Effector memory CD4-positive, alpha-beta T cell (primary cell): ENCODE measurements at regions not wholly inside any gene's neighbourhood (a gene's known extent, or its start where the extent isn't known, plus 50 kb on each side); places are given as distances from the start of the nearest gene placed in this dataset.

ENCODE experiments used
- DNase-seq, 3 donors: peaks; one replicate each; pipeline ENCODE4 v3.0.0-alpha.2; 2020
- H3K27ac ChIP-seq: 2 replicates; pipeline ENCODE4 v1.7.0; 2013; ENCODE audit warnings: mild to moderate bottlenecking, low read length, moderate library complexity; ENCODE audit not compliant: insufficient read depth, poor library complexity, severe bottlenecking
- H3K27me3 ChIP-seq: replicated peaks from 2 replicates; pipeline ENCODE4 v1.7.0; 2013; ENCODE audit warnings: mild to moderate bottlenecking, low read length; ENCODE audit not compliant: insufficient read depth, control insufficient read depth, poor library complexity, severe bottlenecking
- H3K36me3 ChIP-seq: 2 replicates; pipeline ENCODE4 v1.7.0; 2013; ENCODE audit warnings: mild to moderate bottlenecking, low read length, moderate library complexity; ENCODE audit not compliant: control insufficient read depth, insufficient read depth
- H3K4me1 ChIP-seq: 2 replicates; pipeline ENCODE4 v1.7.0; 2013; ENCODE audit warnings: low read length, mild to moderate bottlenecking; ENCODE audit not compliant: control insufficient read depth, insufficient read depth, poor library complexity, severe bottlenecking
- H3K4me3 ChIP-seq: 2 replicates; pipeline ENCODE4 v1.7.0; 2013; ENCODE audit warnings: low read length, low read depth, mild to moderate bottlenecking; ENCODE audit not compliant: insufficient read depth, poor library complexity, severe bottlenecking
- H3K9me3 ChIP-seq: 2 replicates; pipeline ENCODE4 v1.7.0; 2013; ENCODE audit warnings: mild to moderate bottlenecking, low read length, moderate library complexity; ENCODE audit not compliant: control insufficient read depth

GRCh38 chr15:92833106-92833433 lies 67.1 kb upstream of the CHD2 start:
- Histone ChIP-seq H3K4me3 (no peak overlapping the region), H3K36me3 (no peaks in the 10 kb centered on the region), H3K27ac (peak overlapping the region; percentile 88), H3K4me1 (peaks cover 33% of the 10 kb centered on the region), H3K9me3 (no peaks in the 10 kb centered on the region), H3K27me3 (no peaks in the 10 kb centered on the region)
- DNase-seq, result no peak

DNA sequence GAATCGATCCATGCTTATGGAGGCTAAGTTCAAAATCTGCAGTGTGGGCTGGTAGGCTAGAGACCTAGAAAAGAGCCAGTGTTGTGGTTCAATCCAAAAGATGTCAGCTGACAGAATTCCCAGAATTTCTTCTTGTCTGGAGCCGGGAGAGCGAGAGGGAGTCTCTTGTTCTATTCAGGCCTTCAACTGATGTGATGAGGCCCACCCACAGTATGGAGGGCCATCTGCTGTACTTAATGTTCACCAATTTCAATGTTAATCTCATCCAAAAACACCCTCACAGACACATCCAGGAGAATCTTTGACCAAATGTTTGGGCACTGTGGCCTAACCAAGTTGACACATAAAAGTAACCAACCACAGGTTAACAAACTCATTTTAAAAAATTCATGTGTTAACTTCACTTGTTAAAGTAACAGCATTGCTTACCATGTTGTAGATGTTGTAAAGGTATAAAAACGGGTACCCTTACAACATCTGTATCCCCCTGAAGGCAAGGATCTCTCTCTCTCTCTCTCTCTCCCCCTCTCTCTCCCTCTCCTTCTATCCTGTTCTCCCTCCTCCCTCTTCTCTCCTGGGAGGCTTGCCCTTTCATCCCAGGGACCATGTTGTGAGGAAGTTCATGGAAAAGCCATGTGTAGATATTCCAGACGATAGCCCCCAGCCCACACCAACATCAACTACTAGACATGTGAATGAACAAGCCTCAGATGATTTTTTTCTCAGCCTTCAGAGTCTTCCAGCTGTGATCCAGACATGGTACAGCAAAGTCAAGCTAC lies 66.4 kb upstream of the CHD2 start:
- Histone ChIP-seq H3K9me3 (no peaks in the 10 kb centered on the region), H3K27me3 (no peaks in the 10 kb centered on the region), H3K4me1 (peaks cover 33% of the 10 kb centered on the region), H3K4me3 (no peak overlapping the region), H3K27ac (peak overlapping the region; percentile 88), H3K36me3 (no peaks in the 10 kb centered on the region)
- no peak for DNase-seq

GRCh38 chr15:92839696-92840095 lies 60.4 kb upstream of the CHD2 start:
- Histone ChIP-seq H3K36me3 (no peaks in the 10 kb centered on the region), H3K4me1 (peaks cover 19% of the 10 kb centered on the region), H3K4me3 (no peak overlapping the region), H3K27me3 (no peaks in the 10 kb centered on the region), H3K27ac (peak overlapping the region; percentile 6), H3K9me3 (no peaks in the 10 kb centered on the region)
- no peak for DNase-seq

DNA sequence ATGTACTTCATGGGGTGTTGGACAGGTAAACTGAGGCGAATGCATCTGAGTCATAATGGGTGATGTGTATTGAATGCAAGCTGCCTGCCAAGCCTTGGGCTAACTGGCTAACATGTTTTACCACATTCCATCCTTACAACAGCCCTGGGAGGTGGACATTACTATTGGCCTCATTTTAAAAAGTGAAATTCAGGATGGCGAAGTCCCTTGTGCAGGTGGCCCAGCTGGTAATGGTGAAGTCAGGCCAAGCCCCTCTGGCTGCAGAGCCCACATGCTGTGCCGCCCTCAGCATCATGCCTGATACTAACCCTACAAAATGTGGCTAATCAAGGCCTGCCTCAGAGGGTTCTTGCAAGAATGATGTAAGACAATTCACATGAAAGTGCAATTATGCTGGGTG lies 60.0 kb upstream of the CHD2 start:
- no peaks in the 10 kb centered on the region for H3K9me3 ChIP-seq
- peaks cover 23% of the 10 kb centered on the region for H3K4me1 ChIP-seq
- H3K36me3 ChIP-seq, result no peaks in the 10 kb centered on the region
- no peaks in the 10 kb centered on the region for H3K27me3 ChIP-seq
- no peak for DNase-seq
- H3K27ac ChIP-seq, result no peak overlapping the region
- no peak overlapping the region for H3K4me3 ChIP-seq

DNA sequence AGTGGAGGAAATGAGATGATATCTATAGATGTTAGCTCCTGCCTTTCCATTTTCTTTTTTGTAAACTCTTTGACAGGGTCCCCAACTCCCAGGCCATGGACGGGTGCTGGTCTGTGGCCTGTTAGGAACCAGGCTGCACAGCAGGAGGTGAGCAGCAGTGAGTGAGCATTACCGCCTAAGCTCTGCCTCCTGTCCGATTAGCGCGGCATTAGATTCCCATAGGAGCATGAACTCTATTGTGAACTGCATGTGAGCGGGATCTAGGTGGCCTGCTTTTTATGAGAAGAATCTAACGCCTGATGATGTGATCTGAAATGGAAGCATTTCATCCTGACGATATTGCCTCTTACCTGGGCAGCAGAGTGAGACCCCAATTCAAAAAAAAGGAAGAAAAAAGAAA lies 56.8 kb upstream of the CHD2 start:
- H3K36me3 ChIP-seq, result no peaks in the 10 kb centered on the region
- DNase-seq, result no peak
- H3K9me3 ChIP-seq, result no peaks in the 10 kb centered on the region
- no peaks in the 10 kb centered on the region for H3K27me3 ChIP-seq
- peak overlapping the region; percentile 44 for H3K27ac ChIP-seq
- no peak overlapping the region for H3K4me3 ChIP-seq
- H3K4me1 ChIP-seq, result peaks cover 33% of the 10 kb centered on the region

DNA sequence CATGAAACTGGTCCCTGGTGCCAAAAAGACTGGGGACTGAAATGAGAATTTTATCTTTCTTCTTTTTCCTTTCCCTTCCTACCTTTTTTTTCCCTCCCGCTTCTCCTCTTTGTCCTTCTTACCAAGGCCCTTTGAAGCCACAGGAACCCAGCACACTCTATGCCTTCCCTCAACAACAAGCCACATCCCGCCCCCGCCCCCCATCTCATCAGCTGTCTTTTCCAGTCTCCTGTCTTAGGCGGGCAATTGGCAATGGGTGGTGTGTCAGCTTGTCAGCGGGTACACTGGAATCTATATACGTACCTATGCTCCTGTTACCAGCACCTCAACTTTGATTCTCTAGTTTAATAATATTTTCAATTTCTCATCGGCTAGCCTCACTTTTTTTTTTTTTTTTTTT lies 56.3 kb upstream of the CHD2 start:
- no peaks in the 10 kb centered on the region for H3K27me3 ChIP-seq
- no peaks in the 10 kb centered on the region for H3K36me3 ChIP-seq
- H3K9me3 ChIP-seq, result no peaks in the 10 kb centered on the region
- no peak overlapping the region for H3K4me3 ChIP-seq
- DNase-seq, result no peak
- H3K27ac ChIP-seq, result peak overlapping the region; percentile 44
- H3K4me1 ChIP-seq, result peaks cover 38% of the 10 kb centered on the region

DNA sequence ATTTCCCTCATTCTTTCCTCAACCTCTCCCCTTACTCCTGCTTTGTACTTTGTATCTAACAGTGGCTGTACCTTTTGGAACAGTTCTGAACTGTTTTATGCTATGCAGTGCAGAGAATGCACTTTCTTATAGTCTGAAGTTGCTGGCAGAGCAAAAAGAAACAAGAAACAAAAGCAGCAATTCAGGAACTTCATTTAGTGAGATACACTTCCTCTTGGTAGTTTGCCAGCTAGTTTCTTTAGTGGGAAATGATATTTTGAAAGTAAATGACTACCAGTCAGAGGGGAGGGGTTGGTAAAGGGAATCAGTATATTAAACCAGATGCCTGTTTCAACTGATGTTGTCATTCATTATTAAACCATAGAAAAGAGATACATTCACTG lies 55.0 kb upstream of the CHD2 start:
- Histone ChIP-seq H3K36me3 (no peaks in the 10 kb centered on the region), H3K9me3 (no peaks in the 10 kb centered on the region), H3K4me1 (peaks cover 33% of the 10 kb centered on the region), H3K4me3 (no peak overlapping the region), H3K27me3 (no peaks in the 10 kb centered on the region), H3K27ac (peak overlapping the region; percentile 53)
- no peak for DNase-seq

GRCh38 chr15:92846741-92847140 lies 53.4 kb upstream of the CHD2 start:
- H3K27ac ChIP-seq, result no peak overlapping the region

DNA sequence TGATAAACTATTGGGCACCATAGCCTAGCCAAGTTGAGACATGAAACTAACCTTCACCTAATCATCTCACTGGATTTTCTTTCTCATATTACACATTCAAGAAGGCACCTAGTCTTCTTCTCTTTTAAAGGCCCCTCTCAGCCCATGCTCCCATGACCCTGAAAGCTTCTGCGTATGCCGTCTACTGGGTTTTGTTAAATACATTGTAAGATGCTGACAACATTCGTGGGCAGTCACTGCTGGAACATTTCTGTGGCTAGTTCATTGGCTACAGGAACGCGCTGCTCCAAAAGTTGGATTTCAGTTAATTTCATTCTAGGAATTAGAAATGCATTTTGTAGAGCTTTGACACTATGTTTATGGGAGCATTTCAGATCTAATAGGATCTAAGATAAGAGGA lies 52.3 kb upstream of the CHD2 start:
- Histone ChIP-seq H3K4me1 (peaks cover 31% of the 10 kb centered on the region), H3K27me3 (no peaks in the 10 kb centered on the region), H3K36me3 (no peaks in the 10 kb centered on the region), H3K4me3 (no peak overlapping the region), H3K27ac (no peak overlapping the region), H3K9me3 (no peaks in the 10 kb centered on the region)
- DNase-seq, result no peak

More at GRCh38 chr15:92846741-92847140, 53.4 kb upstream of the CHD2 start:
- DNase-seq, result no peak
- Histone ChIP-seq H3K4me1 (peaks cover 31% of the 10 kb centered on the region), H3K4me3 (no peak overlapping the region), H3K9me3 (no peaks in the 10 kb centered on the region), H3K36me3 (no peaks in the 10 kb centered on the region), H3K27me3 (no peaks in the 10 kb centered on the region)

DNA sequence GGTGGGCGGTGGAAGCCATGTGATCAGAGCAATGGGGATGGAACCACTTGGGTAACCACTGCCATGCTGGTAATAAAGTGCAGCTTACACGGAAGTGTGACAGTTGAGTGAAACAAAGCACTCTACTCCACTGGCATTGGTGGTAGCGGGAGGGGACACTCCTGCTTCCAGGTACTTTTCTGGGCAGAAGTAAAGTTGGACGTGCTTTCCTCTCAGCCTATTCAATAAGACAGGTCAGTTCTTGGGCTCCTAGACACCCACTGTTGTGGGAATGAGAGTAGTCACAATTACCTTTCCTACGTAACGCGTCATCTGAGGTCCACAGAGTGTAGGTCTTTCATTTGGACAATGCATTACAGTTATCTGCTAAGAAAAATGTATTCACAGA lies 51.7 kb upstream of the CHD2 start:
- Histone ChIP-seq H3K36me3 (no peaks in the 10 kb centered on the region), H3K4me1 (peaks cover 27% of the 10 kb centered on the region), H3K27ac (no peak overlapping the region), H3K9me3 (no peaks in the 10 kb centered on the region), H3K4me3 (no peak overlapping the region), H3K27me3 (no peaks in the 10 kb centered on the region)
- DNase-seq, result no peak
